ENCODE measurements at regions not wholly inside any gene's neighbourhood (a gene's known extent, or its start where the extent isn't known, plus 50 kb on each side); places are given as distances from the start of the nearest gene placed in this dataset.

DNA sequence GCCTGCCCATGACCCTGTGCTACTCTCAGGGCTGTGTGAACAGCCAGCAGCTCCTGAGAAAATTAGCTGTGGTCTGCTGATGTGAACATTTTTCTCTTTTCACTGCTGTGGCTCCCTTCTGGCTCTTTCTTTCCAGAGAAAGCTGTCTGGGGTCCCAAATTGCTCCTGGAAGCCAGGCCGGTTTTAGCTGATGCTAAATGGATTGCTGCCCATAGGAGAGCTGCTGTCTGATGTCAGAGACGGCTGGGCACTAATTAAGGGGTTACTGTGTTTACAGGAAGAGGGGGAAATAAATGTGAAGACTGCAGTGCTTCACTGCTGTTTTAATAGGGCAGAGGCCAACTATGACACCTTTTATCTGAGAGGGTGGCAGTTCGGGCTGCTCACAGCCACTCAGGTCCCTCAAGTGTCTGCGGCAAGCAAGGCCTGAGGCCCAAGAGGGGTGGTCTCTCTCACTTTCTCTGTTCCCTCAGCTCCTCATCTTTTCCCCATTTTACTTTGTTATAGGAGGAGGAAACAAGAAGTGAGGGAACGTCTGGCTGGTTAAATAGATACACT, 106.0 kb upstream of the GNG12 start:
- peaks cover 0 to 2% (median 0%) of the 10 kb centered on the region in 3 donors for H3K27me3 ChIP-seq (ENCODE audit: control insufficient read depth in 3 of 3, insufficient read depth in 3 of 3, low read length in 2 of 3)
- TF ChIP-seq CTCF (IDR thresholded peaks at IDR 0.05; ENCODE audit: control extremely low read depth, extremely low read depth), result no peak
- H3K36me3 ChIP-seq (ENCODE audit: control insufficient read depth in 4 of 4, insufficient read depth in 4 of 4, low read length in 4 of 4), result no peaks in the 10 kb centered on the region
- peaks cover 0 to 22% (median 0%) of the 10 kb centered on the region in 5 donors for H3K4me1 ChIP-seq (ENCODE audit: control insufficient read depth in 5 of 5, insufficient read depth in 5 of 5, low read length in 5 of 5)
- no peaks in the 10 kb centered on the region for H3K9me3 ChIP-seq (ENCODE audit: control insufficient read depth in 4 of 4, insufficient read depth in 3 of 4, low read length in 3 of 4)
- WGBS, 2 donors, result 62 to 75% methylated on average over 5 of the region's 5 CpGs
- ATAC-seq (ENCODE audit: insufficient read depth, low FRiP score) (no peak), DNase-seq (peak; percentile 22 to 35 (median 35))
- H3K4me3 ChIP-seq, result no peak overlapping the region
- H3K9ac ChIP-seq (ENCODE audit: insufficient read depth in 1 of 2, low read length in 2 of 2), result no peak overlapping the region
- H3K27ac ChIP-seq (ENCODE audit: low read depth in 1 of 2, low read length in 1 of 2), result no peak overlapping the region

DNA sequence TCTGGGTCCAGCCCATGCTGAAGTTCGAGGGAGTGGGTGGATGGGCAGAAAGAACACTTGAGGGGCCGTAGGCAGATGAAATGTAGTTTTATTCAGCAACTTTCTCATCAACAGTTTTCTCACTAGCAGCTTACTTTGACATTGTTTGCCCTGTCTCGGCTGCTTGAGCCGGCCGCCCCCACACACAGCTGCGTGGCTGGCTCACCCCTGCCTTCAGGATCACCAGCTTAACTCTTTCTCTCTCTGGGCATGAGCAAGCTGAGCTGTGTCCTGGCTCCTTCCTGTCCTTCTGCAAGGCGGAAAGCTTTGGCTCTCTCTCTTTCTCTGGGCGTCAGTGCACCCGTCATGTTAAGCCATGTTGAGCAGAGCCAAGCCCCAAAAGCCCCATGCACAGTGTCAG, 104.4 kb upstream of the GNG12 start:
- no peak overlapping the region for H3K4me3 ChIP-seq
- no peak overlapping the region for H3K27ac ChIP-seq (ENCODE audit: low read depth in 1 of 2, low read length in 1 of 2)
- H3K9ac ChIP-seq (ENCODE audit: insufficient read depth in 1 of 2, low read length in 2 of 2), result no peak overlapping the region
- DNase-seq, result peak in 2 of 3 donors; percentile 24 to 35
- H3K9me3 ChIP-seq (ENCODE audit: control insufficient read depth in 4 of 4, insufficient read depth in 3 of 4, low read length in 3 of 4), result no peaks in the 10 kb centered on the region
- peaks cover 0 to 22% (median 0%) of the 10 kb centered on the region in 5 donors for H3K4me1 ChIP-seq (ENCODE audit: control insufficient read depth in 5 of 5, insufficient read depth in 5 of 5, low read length in 5 of 5)
- ATAC-seq (ENCODE audit: insufficient read depth, low FRiP score), result no peak
- peaks cover 0 to 2% (median 0%) of the 10 kb centered on the region in 3 donors for H3K27me3 ChIP-seq (ENCODE audit: control insufficient read depth in 3 of 3, insufficient read depth in 3 of 3, low read length in 2 of 3)
- WGBS, 2 donors, result 64 to 74% methylated on average over 9 of the region's 9 CpGs
- H3K36me3 ChIP-seq (ENCODE audit: control insufficient read depth in 4 of 4, insufficient read depth in 4 of 4, low read length in 4 of 4), result no peaks in the 10 kb centered on the region
- TF ChIP-seq CTCF (IDR thresholded peaks at IDR 0.05; ENCODE audit: control extremely low read depth, extremely low read depth), result no peak

GRCh38 chr1:67937010-67937409, 103.7 kb upstream of the GNG12 start:
- H3K9me3 ChIP-seq (ENCODE audit: control insufficient read depth in 4 of 4, insufficient read depth in 3 of 4, low read length in 3 of 4), result no peaks in the 10 kb centered on the region
- WGBS, 2 donors, result 85 to 89% methylated on average over 3 of the region's 3 CpGs
- H3K36me3 ChIP-seq (ENCODE audit: control insufficient read depth in 4 of 4, insufficient read depth in 4 of 4, low read length in 4 of 4), result no peaks in the 10 kb centered on the region
- peaks cover 0 to 2% (median 0%) of the 10 kb centered on the region in 3 donors for H3K27me3 ChIP-seq (ENCODE audit: control insufficient read depth in 3 of 3, insufficient read depth in 3 of 3, low read length in 2 of 3)
- DNase-seq, result no peak
- TF ChIP-seq CTCF (IDR thresholded peaks at IDR 0.05; ENCODE audit: control extremely low read depth, extremely low read depth), result no peak
- ATAC-seq (ENCODE audit: insufficient read depth, low FRiP score), result no peak
- H3K27ac ChIP-seq (ENCODE audit: low read depth in 1 of 2, low read length in 1 of 2), result no peak overlapping the region
- no peak overlapping the region for H3K9ac ChIP-seq (ENCODE audit: insufficient read depth in 1 of 2, low read length in 2 of 2)
- H3K4me3 ChIP-seq, result no peak overlapping the region
- H3K4me1 ChIP-seq (ENCODE audit: control insufficient read depth in 5 of 5, insufficient read depth in 5 of 5, low read length in 5 of 5), result peaks cover 0 to 22% (median 0%) of the 10 kb centered on the region in 5 donors

- no peak for TF ChIP-seq CTCF (IDR thresholded peaks at IDR 0.05; ENCODE audit: control extremely low read depth, extremely low read depth)
- WGBS, 2 donors, result 83 to 100% methylated on average over 1 of the region's 1 CpG
- H3K36me3 ChIP-seq (ENCODE audit: control insufficient read depth in 4 of 4, insufficient read depth in 4 of 4, low read length in 4 of 4), result no peaks in the 10 kb centered on the region
- no peak for DNase-seq
- no peak overlapping the region for H3K9ac ChIP-seq (ENCODE audit: insufficient read depth in 1 of 2, low read length in 2 of 2)
- no peak overlapping the region for H3K4me3 ChIP-seq
- no peaks in the 10 kb centered on the region for H3K9me3 ChIP-seq (ENCODE audit: control insufficient read depth in 4 of 4, insufficient read depth in 3 of 4, low read length in 3 of 4)
- no peak for ATAC-seq (ENCODE audit: insufficient read depth, low FRiP score)
- peaks cover 0 to 2% (median 0%) of the 10 kb centered on the region in 3 donors for H3K27me3 ChIP-seq (ENCODE audit: control insufficient read depth in 3 of 3, insufficient read depth in 3 of 3, low read length in 2 of 3)
- no peak overlapping the region for H3K27ac ChIP-seq (ENCODE audit: low read depth in 1 of 2, low read length in 1 of 2)
- H3K4me1 ChIP-seq (ENCODE audit: control insufficient read depth in 5 of 5, insufficient read depth in 5 of 5, low read length in 5 of 5), result peaks cover 0 to 22% (median 0%) of the 10 kb centered on the region in 5 donors
Observed at GRCh38 chr1:67935560-67935959, 102.3 kb upstream of the GNG12 start.

Data from lung (tissue), 11 donors.